ENCODE measurements at regions not wholly inside any gene's neighbourhood (a gene's known extent, or its start where the extent isn't known, plus 50 kb on each side); places are given as distances from the start of the nearest gene placed in this dataset.

GRCh38 chr2:236763857-236764256 is 194.2 kb downstream of the ACKR3 start:
- TF ChIP-seq YY1 (IDR thresholded peaks at IDR 0.05; ENCODE audit: insufficient read depth, insufficient read length) (no peak), ZNF274 (IDR thresholded peaks at IDR 0.05; ENCODE audit: low read depth, low read length) (no peak), SUZ12 (IDR thresholded peaks at IDR 0.05; ENCODE audit: extremely low read depth, insufficient read depth, insufficient read length) (no peak)

Measured in NT2/D1 (cell line).